ENCODE measurements at regions not wholly inside any gene's neighbourhood (a gene's known extent, or its start where the extent isn't known, plus 50 kb on each side); places are given as distances from the start of the nearest gene placed in this dataset.

GRCh38 chr4:112889619-112890527 lies 159.6 kb upstream of the ANK2 start:
- TF ChIP-seq REST (IDR thresholded peaks at IDR 0.05; ENCODE audit: insufficient read depth in 1 of 2, low read depth in 2 of 2, low read length in 2 of 2) (no peak), POLR2AphosphoS5 (IDR thresholded peaks at IDR 0.05; ENCODE audit: low read depth, low read length) (no peak), TAF1 (IDR thresholded peaks at IDR 0.05; ENCODE audit: borderline replicate concordance, insufficient read depth, low read length) (no peak), FOXP2 (optimal IDR thresholded peaks at IDR 0.05; ENCODE audit: borderline replicate concordance, extremely low read depth, extremely low read length, insufficient read depth) (no peak), SIN3A (IDR thresholded peaks at IDR 0.05; ENCODE audit: borderline replicate concordance, insufficient read depth, low read length) (no peak)

GRCh38 chr4:112894480-112894879 lies 155.0 kb upstream of the ANK2 start:
- TF ChIP-seq SIN3A (IDR thresholded peaks at IDR 0.05; ENCODE audit: borderline replicate concordance, insufficient read depth, low read length), result no peak
- no peak for TF ChIP-seq POLR2AphosphoS5 (IDR thresholded peaks at IDR 0.05; ENCODE audit: low read depth, low read length)
- TF ChIP-seq FOXP2 (optimal IDR thresholded peaks at IDR 0.05; ENCODE audit: borderline replicate concordance, extremely low read depth, extremely low read length, insufficient read depth), result no peak
- no peak for TF ChIP-seq TAF1 (IDR thresholded peaks at IDR 0.05; ENCODE audit: borderline replicate concordance, insufficient read depth, low read length)
- TF ChIP-seq REST (IDR thresholded peaks at IDR 0.05; ENCODE audit: insufficient read depth in 1 of 2, low read depth in 2 of 2, low read length in 2 of 2), result no peak

- TF ChIP-seq FOXP2 (optimal IDR thresholded peaks at IDR 0.05; ENCODE audit: borderline replicate concordance, extremely low read depth, extremely low read length, insufficient read depth), result no peak
- TF ChIP-seq REST (IDR thresholded peaks at IDR 0.05; ENCODE audit: insufficient read depth in 1 of 2, low read depth in 2 of 2, low read length in 2 of 2), result no peak
- TF ChIP-seq SIN3A (IDR thresholded peaks at IDR 0.05; ENCODE audit: borderline replicate concordance, insufficient read depth, low read length), result no peak
- no peak for TF ChIP-seq POLR2AphosphoS5 (IDR thresholded peaks at IDR 0.05; ENCODE audit: low read depth, low read length)
- TF ChIP-seq TAF1 (IDR thresholded peaks at IDR 0.05; ENCODE audit: borderline replicate concordance, insufficient read depth, low read length), result no peak
Observed at GRCh38 chr4:112894951-112895350, 154.5 kb upstream of the ANK2 start.

GRCh38 chr4:112895811-112896608 lies 153.4 kb upstream of the ANK2 start:
- TF ChIP-seq REST (IDR thresholded peaks at IDR 0.05; ENCODE audit: insufficient read depth in 1 of 2, low read depth in 2 of 2, low read length in 2 of 2), result no peak
- no peak for TF ChIP-seq FOXP2 (optimal IDR thresholded peaks at IDR 0.05; ENCODE audit: borderline replicate concordance, extremely low read depth, extremely low read length, insufficient read depth)
- TF ChIP-seq TAF1 (IDR thresholded peaks at IDR 0.05; ENCODE audit: borderline replicate concordance, insufficient read depth, low read length), result no peak
- TF ChIP-seq POLR2AphosphoS5 (IDR thresholded peaks at IDR 0.05; ENCODE audit: low read depth, low read length), result no peak
- no peak for TF ChIP-seq SIN3A (IDR thresholded peaks at IDR 0.05; ENCODE audit: borderline replicate concordance, insufficient read depth, low read length)

Measured in PFSK-1 (cell line).